ENCODE measurements at regions not wholly inside any gene's neighbourhood (a gene's known extent, or its start where the extent isn't known, plus 50 kb on each side); places are given as distances from the start of the nearest gene placed in this dataset.

- Histone ChIP-seq H3K23ac (ENCODE audit: low read depth, low read length) (no peak overlapping the region), H3K36me3 (ENCODE audit: control insufficient read depth, insufficient read depth, low read length) (no peaks in the 10 kb centered on the region), H2BK15ac (ENCODE audit: low read depth, low read length) (no peak overlapping the region), H4K8ac (ENCODE audit: low read depth in 2 of 2, low read length in 2 of 2) (no peak overlapping the region), H3K18ac (ENCODE audit: low read depth, low read length) (no peak overlapping the region), H4K20me1 (ENCODE audit: insufficient read depth, low read length) (no peaks in the 10 kb centered on the region), H3K56ac (ENCODE audit: extremely low read depth, insufficient read depth, low read length) (no peak overlapping the region), H3K9ac (ENCODE audit: low read depth, low read length) (no peak overlapping the region), H3K27ac (ENCODE audit: insufficient read depth, low read length) (no peak overlapping the region), H2AFZ (replicated peaks; ENCODE audit: low read length, poor library complexity) (no peak overlapping the region), H2BK120ac (ENCODE audit: low read depth, low read length) (no peak overlapping the region), H3K4me3 (ENCODE audit: insufficient read depth, low read depth, low read length) (no peak overlapping the region), H3K9me3 (ENCODE audit: control insufficient read depth, insufficient read depth, low read length) (no peaks in the 10 kb centered on the region), H4K91ac (ENCODE audit: insufficient read depth, low read depth, low read length) (no peak overlapping the region), H2AK9ac (replicated peaks; ENCODE audit: low read depth, low read length, poor library complexity) (no peak overlapping the region), H3K9me1 (ENCODE audit: insufficient read depth, low read length) (no peaks in the 10 kb centered on the region), H3K79me1 (ENCODE audit: low read depth in 1 of 2, low read length in 2 of 2) (no peaks in the 10 kb centered on the region), H2BK20ac (ENCODE audit: low read depth, low read length) (no peak overlapping the region), H3K4ac (ENCODE audit: low read depth, low read length) (no peak overlapping the region), H2AK5ac (ENCODE audit: low read depth, low read length) (no peak overlapping the region), H3K4me1 (ENCODE audit: control insufficient read depth, insufficient read depth, low read length) (no peaks in the 10 kb centered on the region), H3K14ac (replicated peaks; ENCODE audit: low read depth, low read length) (no peak overlapping the region), H3K4me2 (ENCODE audit: low read depth, low read length) (no peak overlapping the region), H2BK5ac (ENCODE audit: low read depth, low read length, poor library complexity, severe bottlenecking) (no peak overlapping the region), H3K27me3 (ENCODE audit: control insufficient read depth, insufficient read depth, low read length) (no peaks in the 10 kb centered on the region), H4K5ac (ENCODE audit: low read depth, low read length) (no peak overlapping the region)
- BruUV-seq (replicated peaks): no TSS peak
- in situ Hi-C loops (cut with MboI; ENCODE audit: low sequenced_read_pairs) (no loop called here), dilution Hi-C loops (cut with HindIII; ENCODE audit: low sequenced_read_pairs, unreplicated experiment) (no loop called here), intact Hi-C loops (cut with micrococcal nuclease) (no loop called here)
- ChIA-PET POLR2A (ENCODE audit: unreplicated experiment) (no interaction called here), CTCF (no interaction called here)
- ATAC-seq (ENCODE audit: low read depth) (no peak), DNase-seq (no peak)
- TF ChIP-seq FOS (IDR thresholded peaks at IDR 0.05; ENCODE audit: low read depth, low read length) (no peak), MAZ (IDR thresholded peaks at IDR 0.05; ENCODE audit: borderline replicate concordance, low read depth, low read length) (no peak), RCOR1 (IDR thresholded peaks at IDR 0.05; ENCODE audit: insufficient replicate concordance, low read length) (no peak), MAFK (IDR thresholded peaks at IDR 0.05; ENCODE audit: low read depth, low read length) (peak; percentile 70; the same call in 1 of the 2 replicates)
- WGBS, 2 experiments (ENCODE audit: extremely low coverage in 2 of 2, insufficient read length in 1 of 2): 29% methylated on average over 1 of the region's 4 CpGs; no CpG with 5 or more reads in 1 of the 2 experiments
Measured at GRCh38 chr7:9752033-9752432, 1221.6 kb upstream of the PHF14 start.

Measured in IMR-90 (cell line).